PC-9 (cell line): ENCODE measurements at regions not wholly inside any gene's neighbourhood (a gene's known extent, or its start where the extent isn't known, plus 50 kb on each side); places are given as distances from the start of the nearest gene placed in this dataset.

Source experiments
- CTCF ChIP-seq: fragments of 200-600 bp; sonication (generic); conservative IDR thresholded peaks from 2 replicates; pipeline ENCODE4 v1.6.1; 2017; ENCODE audit warnings: mixed run types, antibody characterized with exemption, mild to moderate bottlenecking, moderate library complexity
- EZH2 ChIP-seq: fragments of 200-600 bp; sonication (generic); IDR thresholded peaks from 2 replicates; pipeline ENCODE4 v1.8.0; 2017; ENCODE audit warnings: antibody characterized with exemption, low read depth

GRCh38 chr4:110933341-110933740 lies 310.5 kb upstream of the PITX2 start:
- TF ChIP-seq CTCF, result no peak
- TF ChIP-seq EZH2, result no peak
